Neutrophil (primary cell): ENCODE measurements at regions not wholly inside any gene's neighbourhood (a gene's known extent, or its start where the extent isn't known, plus 50 kb on each side); places are given as distances from the start of the nearest gene placed in this dataset.

Experiments
- H3K27ac ChIP-seq: fragments of 200-600 bp; sonication (generic); 2 replicates; pipeline ENCODE4 v1.5.1; 2016; ENCODE audit warnings: mild to moderate bottlenecking, moderate library complexity
- H3K27me3 ChIP-seq: fragments of 200-600 bp; sonication (generic); 2 replicates; pipeline ENCODE4 v1.6.0; 2016; ENCODE audit warnings: mild to moderate bottlenecking
- H3K36me3 ChIP-seq: fragments of 200-600 bp; sonication (generic); 2 replicates; pipeline ENCODE4 v1.5.1; 2017
- H3K4me1 ChIP-seq, 2 experiments: fragments of 200-600 bp in 1 of 2; sonication (generic) in 1 of 2; 1 replicate in 1 of 2; 2 replicates in 1 of 2; pipeline versions ENCODE4 v1.5.1 to v1.6.1; 2013 to 2016; ENCODE audit warnings: low read depth in 1 of 2, low read length in 1 of 2, mild to moderate bottlenecking in 1 of 2, moderate library complexity in 1 of 2; ENCODE audit not compliant: control insufficient read depth in 1 of 2, insufficient read depth in 1 of 2
- H3K4me3 ChIP-seq, 2 experiments: fragments of 200-600 bp in 1 of 2; sonication (generic) in 1 of 2; 1 replicate in 1 of 2; 2 replicates in 1 of 2; pipeline ENCODE4 v1.5.1; 2013 to 2016; ENCODE audit warnings: low read depth in 1 of 2, low read length in 1 of 2, mild to moderate bottlenecking in 1 of 2, moderate library complexity in 1 of 2
- H3K9me3 ChIP-seq: fragments of 200-600 bp; sonication (generic); 2 replicates; pipeline ENCODE4 v1.5.1; 2016
- TF ChIP-seq, protein P1 (sequence below): fragments of 200-600 bp; sonication (generic); IDR thresholded peaks from 2 replicates; pipeline ENCODE4 v1.5.1; 2016; ENCODE audit warnings: antibody characterized with exemption

DNA sequence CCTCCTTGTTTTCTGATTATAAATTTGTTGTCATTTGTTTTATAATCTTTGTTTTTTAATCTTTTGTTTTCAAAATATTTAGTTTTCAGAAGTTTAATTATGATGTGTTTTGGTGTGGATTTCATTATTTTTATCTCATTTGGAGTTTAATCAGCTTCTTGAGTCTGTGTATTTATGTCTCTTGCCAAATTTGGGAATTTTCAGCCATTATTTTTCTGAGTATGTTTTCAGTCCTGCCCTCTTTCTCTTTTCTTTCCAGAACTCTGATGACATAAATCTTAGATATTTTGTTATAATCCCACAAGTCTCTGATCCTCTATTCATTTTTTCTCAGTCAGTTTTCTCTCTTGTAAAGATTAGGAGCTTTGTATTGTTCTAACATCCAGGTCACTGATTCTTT is 89.8 kb downstream of the RHOU start:
- Histone ChIP-seq H3K36me3 (no peaks in the 10 kb centered on the region), H3K9me3 (no peaks in the 10 kb centered on the region), H3K27me3 (no peaks in the 10 kb centered on the region)

DNA sequence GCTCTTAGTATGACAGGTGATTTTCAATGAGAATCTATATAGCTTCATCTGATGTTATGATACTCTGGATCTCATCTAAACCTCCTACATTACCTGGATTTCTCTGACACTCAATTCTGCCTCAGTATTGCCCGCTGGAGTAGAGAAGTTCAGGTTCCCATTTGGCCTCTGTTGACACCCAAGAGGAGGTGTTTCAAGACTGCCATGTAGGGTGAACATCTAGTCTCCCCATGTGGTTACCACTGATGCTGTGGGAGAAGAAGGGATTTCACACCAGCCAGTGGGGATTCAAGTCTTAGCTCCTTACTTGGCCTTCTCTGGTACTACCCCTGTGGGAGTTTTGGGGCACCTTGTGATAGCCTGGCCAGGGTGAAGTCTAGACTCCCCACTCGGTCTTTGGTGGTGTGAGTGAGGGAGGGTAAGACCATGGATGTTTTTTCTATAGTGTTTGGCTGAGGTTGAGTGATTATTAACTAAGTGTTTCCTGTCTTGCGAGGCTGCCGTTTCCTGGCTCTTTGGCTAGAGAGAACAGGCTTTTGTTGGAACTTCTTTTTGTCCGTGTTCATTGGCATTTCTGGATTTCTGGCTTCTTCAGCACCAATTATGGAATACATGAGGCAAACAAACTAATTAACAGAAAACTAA is 90.7 kb downstream of the RHOU start:
- TF ChIP-seq, protein P1, sequence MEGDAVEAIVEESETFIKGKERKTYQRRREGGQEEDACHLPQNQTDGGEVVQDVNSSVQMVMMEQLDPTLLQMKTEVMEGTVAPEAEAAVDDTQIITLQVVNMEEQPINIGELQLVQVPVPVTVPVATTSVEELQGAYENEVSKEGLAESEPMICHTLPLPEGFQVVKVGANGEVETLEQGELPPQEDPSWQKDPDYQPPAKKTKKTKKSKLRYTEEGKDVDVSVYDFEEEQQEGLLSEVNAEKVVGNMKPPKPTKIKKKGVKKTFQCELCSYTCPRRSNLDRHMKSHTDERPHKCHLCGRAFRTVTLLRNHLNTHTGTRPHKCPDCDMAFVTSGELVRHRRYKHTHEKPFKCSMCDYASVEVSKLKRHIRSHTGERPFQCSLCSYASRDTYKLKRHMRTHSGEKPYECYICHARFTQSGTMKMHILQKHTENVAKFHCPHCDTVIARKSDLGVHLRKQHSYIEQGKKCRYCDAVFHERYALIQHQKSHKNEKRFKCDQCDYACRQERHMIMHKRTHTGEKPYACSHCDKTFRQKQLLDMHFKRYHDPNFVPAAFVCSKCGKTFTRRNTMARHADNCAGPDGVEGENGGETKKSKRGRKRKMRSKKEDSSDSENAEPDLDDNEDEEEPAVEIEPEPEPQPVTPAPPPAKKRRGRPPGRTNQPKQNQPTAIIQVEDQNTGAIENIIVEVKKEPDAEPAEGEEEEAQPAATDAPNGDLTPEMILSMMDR, result no peak

More for the DNA sequence above, 89.8 kb downstream of the RHOU start:
- H3K4me1 ChIP-seq, result peaks cover 6 to 9% of the 10 kb centered on the region in 2 experiments
- no peak overlapping the region for H3K4me3 ChIP-seq
- no peak overlapping the region for H3K27ac ChIP-seq
- TF ChIP-seq, protein P1, result no peak

DNA sequence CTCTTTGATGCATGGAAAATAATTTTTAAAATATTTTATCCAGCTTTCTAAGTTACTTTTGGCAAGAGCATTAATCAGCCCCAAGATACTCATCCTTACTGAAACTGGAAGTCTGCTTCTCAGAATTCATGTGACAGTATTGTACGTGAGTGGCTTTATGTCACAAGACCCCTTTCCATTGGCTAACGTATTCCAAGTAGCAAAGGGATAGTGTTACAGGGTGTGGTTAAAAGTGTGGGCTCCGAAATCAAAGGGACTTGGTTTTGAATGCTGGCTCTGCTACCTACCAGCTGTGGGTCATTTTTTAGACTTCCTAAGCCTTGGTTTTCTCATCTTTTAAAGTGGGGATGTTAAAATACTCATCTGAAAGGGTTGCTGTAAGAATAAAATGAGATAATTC is 91.7 kb downstream of the RHOU start:
- Histone ChIP-seq H3K9me3 (no peaks in the 10 kb centered on the region), H3K36me3 (no peaks in the 10 kb centered on the region), H3K4me3 (no peak overlapping the region), H3K27ac (no peak overlapping the region), H3K27me3 (no peaks in the 10 kb centered on the region), H3K4me1 (peaks cover 6 to 9% of the 10 kb centered on the region in 2 experiments)
- TF ChIP-seq, protein P1, result no peak

More for the DNA sequence above, 90.7 kb downstream of the RHOU start:
- H3K4me1 ChIP-seq, result peaks cover 6 to 9% of the 10 kb centered on the region in 2 experiments
- H3K9me3 ChIP-seq, result no peaks in the 10 kb centered on the region
- H3K36me3 ChIP-seq, result no peaks in the 10 kb centered on the region
- no peak overlapping the region for H3K4me3 ChIP-seq
- H3K27ac ChIP-seq, result no peak overlapping the region
- no peaks in the 10 kb centered on the region for H3K27me3 ChIP-seq

DNA sequence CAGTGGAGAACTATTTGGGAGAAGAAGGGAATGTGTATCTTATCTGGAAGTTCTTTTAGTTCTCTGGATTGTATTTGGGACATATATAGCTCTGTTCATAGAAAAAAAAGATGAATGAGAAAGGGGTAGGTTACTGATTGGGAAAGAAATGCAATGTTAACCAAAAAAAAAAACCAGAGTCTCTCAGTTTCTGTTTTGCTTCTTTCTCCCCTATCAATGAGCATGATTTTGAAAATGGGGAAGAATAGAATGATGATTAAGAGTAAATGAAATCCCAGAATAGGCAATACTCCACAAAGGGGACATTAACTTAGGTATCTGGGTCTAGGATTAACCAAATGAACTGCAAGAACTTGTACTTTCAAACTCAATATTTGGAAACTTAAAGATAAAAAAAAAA is 92.9 kb downstream of the RHOU start:
- TF ChIP-seq, protein P1, result no peak
- H3K4me3 ChIP-seq, result no peak overlapping the region
- no peaks in the 10 kb centered on the region for H3K9me3 ChIP-seq
- H3K27ac ChIP-seq, result no peak overlapping the region
- H3K4me1 ChIP-seq, result peaks cover 6 to 9% of the 10 kb centered on the region in 2 experiments
- no peaks in the 10 kb centered on the region for H3K36me3 ChIP-seq
- H3K27me3 ChIP-seq, result no peaks in the 10 kb centered on the region

DNA sequence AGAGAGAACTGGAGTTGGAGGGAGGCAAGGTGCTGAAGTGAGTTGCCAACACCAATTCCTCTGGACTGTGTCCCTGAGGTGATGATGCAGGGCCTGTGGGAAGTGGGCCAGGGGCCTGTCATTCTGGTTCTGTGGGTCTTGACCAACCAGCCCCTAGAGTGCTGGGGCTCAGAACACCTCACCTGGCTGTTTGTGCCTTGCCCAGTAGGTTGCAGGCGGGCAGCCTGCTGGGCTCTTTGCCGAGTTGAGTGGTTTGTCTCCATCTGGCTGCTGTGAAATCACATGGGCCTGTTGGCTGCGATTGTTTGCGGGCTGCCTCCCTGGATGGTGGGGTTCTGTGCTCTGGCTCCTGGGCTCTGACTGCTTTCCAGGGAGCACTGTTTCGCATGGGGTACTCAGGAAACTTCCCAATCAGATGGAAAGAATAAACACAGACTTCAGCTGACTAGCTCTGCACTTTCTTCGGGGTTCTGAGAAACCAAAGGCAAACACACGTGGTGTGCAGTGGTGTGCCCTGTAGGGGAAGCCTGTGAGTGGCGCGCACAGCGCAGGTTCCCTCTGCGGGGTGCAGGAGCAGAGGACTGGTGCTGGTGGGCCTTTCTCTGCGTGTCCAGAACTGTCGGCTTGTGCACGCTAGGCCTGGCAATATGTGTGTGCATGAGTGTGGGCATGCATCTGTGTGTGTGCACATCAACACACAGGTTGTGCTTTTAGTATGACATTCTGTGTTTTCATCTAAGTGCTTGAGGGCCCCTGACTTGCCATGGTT is 95.1 kb downstream of the RHOU start:
- no peak overlapping the region for H3K27ac ChIP-seq
- TF ChIP-seq, protein P1, result no peak
- no peak overlapping the region for H3K4me3 ChIP-seq
- no peaks in the 10 kb centered on the region for H3K27me3 ChIP-seq
- H3K4me1 ChIP-seq, result peaks cover 6 to 9% of the 10 kb centered on the region in 2 experiments
- no peaks in the 10 kb centered on the region for H3K9me3 ChIP-seq
- H3K36me3 ChIP-seq, result no peaks in the 10 kb centered on the region
